HCT116 (cell line): ENCODE measurements at regions not wholly inside any gene's neighbourhood (a gene's known extent, or its start where the extent isn't known, plus 50 kb on each side); places are given as distances from the start of the nearest gene placed in this dataset.

Experiments used
- ATAC-seq: fragments of 200-7000 bp; cut with Tn5 transposase; 2 replicates; pipeline ENCODE4 v1.9.1; 2020; ENCODE audit warnings: mild to moderate bottlenecking, moderate library complexity
- BruUV-seq: library from RNA; stranded (reverse); fragments of 400-500 nt; replicated peaks from 2 replicates; lab custom pipeline; 2021; lab: Mats Ljungman, UMichigan
- CTCF ChIA-PET: fragments of 300-600 bp; sonication (Branson Sonifier 250); formaldehyde crosslinking; loops from one replicate; lab custom pipeline; 2021; ENCODE audit warnings: antibody characterized with exemption; lab: Charles Lee
- POLR2A ChIA-PET: fragments of 300-600, 350-600 bp; sonication (Branson Sonifier 250); formaldehyde crosslinking; loops from one replicate; lab custom pipeline; 2021; ENCODE audit warnings: antibody characterized with exemption; lab: Charles Lee
- RAD21 ChIA-PET, 2 experiments: fragments of 300-600 bp; sonication (Branson Sonifier 250); formaldehyde crosslinking; loops; one replicate each; lab custom pipeline; 2023; ENCODE audit warnings: low total read pairs in 2 of 2; ENCODE audit not compliant: uncharacterized antibody in 2 of 2, unreplicated experiment in 2 of 2, low non-redundant PET in 1 of 2; lab: Charles Lee
- DNase-seq: peaks from one replicate; pipeline ENCODE4 v3.0.0-alpha.2; 2010; ENCODE audit warnings: low read depth, low spot score
- H2AFZ ChIP-seq: fragments of 200-600 bp; shearing (Covaris generic), sonication (generic); 2 replicates; pipeline ENCODE4 v1.6.1; 2017; ENCODE audit warnings: low read depth, mixed run types, mixed read lengths, antibody characterized with exemption, low read length; ENCODE audit not compliant: poor library complexity, severe bottlenecking
- H3K27ac ChIP-seq: 2 replicates; pipeline ENCODE4 v1.5.1; 2012; ENCODE audit warnings: low read depth, low read length
- H3K27me3 ChIP-seq: fragments of 200-600 bp; sonication (generic); 2 replicates; pipeline ENCODE4 v1.6.1; 2016; ENCODE audit warnings: mixed run types, low read length, mixed read lengths; ENCODE audit not compliant: insufficient read depth
- H3K36me3 ChIP-seq, 2 experiments: fragments of 200-500 bp in 1 of 2; fragments of 200-600 bp in 1 of 2; sonication (Bioruptor generic) in 1 of 2; sonication (generic) in 1 of 2; 2 replicates each; pipeline versions ENCODE4 v1.5.1 to v1.6.1; 2014 to 2016; ENCODE audit warnings: low read length in 2 of 2, inconsistent platforms in 1 of 2, mixed read lengths in 1 of 2, mixed run types in 1 of 2; ENCODE audit not compliant: insufficient read depth in 2 of 2, control insufficient read depth in 1 of 2
- H3K4me1 ChIP-seq, 2 experiments: fragments of 200-600 bp in 1 of 2; sonication (generic) in 1 of 2; 2 replicates each; pipeline versions ENCODE4 v1.5.1 to v1.6.1; 2012 to 2017; ENCODE audit warnings: low read length in 2 of 2, inconsistent platforms in 1 of 2, mild to moderate bottlenecking in 1 of 2, mixed read lengths in 1 of 2, mixed run types in 1 of 2, moderate library complexity in 1 of 2; ENCODE audit not compliant: insufficient read depth in 2 of 2, control insufficient read depth in 1 of 2
- H3K4me2 ChIP-seq: fragments of 200-600 bp; sonication (generic); 2 replicates; pipeline ENCODE4 v1.6.1; 2017; ENCODE audit warnings: mixed run types, low read length, mixed read lengths
- H3K4me3 ChIP-seq, 2 experiments: fragments of 200-600 bp in 1 of 2; sonication (generic) in 1 of 2; replicated peaks in 1 of 2; 2 replicates each; pipeline ENCODE4 v1.5.1; 2011 to 2016; ENCODE audit warnings: low read length in 2 of 2, control low read depth in 1 of 2, low read depth in 1 of 2, mild to moderate bottlenecking in 1 of 2, mixed read lengths in 1 of 2, mixed run types in 1 of 2
- H3K79me2 ChIP-seq: fragments of 200-600 bp; sonication (generic); 2 replicates; pipeline ENCODE4 v1.6.1; 2017; ENCODE audit warnings: mild to moderate bottlenecking, mixed run types, low read length, moderate library complexity, mixed read lengths; ENCODE audit not compliant: insufficient read depth
- H3K9ac ChIP-seq: fragments of 200-600 bp; sonication (generic); 2 replicates; pipeline ENCODE4 v1.6.1; 2016; ENCODE audit warnings: low read length, mixed read lengths
- H3K9me2 ChIP-seq: fragments of 200-600 bp; sonication (generic), shearing (Covaris generic); 2 replicates; pipeline ENCODE4 v1.6.1; 2017; ENCODE audit warnings: mixed run types, mild to moderate bottlenecking, moderate library complexity; ENCODE audit not compliant: insufficient read depth
- H3K9me3 ChIP-seq, 2 experiments: fragments of 200-500 bp in 1 of 2; fragments of 200-600 bp in 1 of 2; sonication (Bioruptor generic) in 1 of 2; sonication (generic) in 1 of 2; 2 replicates each; pipeline ENCODE4 v1.6.1; 2014 to 2017; ENCODE audit warnings: low read length in 2 of 2, mixed read lengths in 2 of 2, inconsistent platforms in 1 of 2, low read depth in 1 of 2, mild to moderate bottlenecking in 1 of 2, mixed run types in 1 of 2, moderate library complexity in 1 of 2; ENCODE audit not compliant: control insufficient read depth in 1 of 2, insufficient read depth in 1 of 2
- H4K20me1 ChIP-seq: fragments of 200-600 bp; sonication (generic), shearing (Covaris generic); 2 replicates; pipeline ENCODE4 v1.6.1; 2017; ENCODE audit warnings: mixed run types, mild to moderate bottlenecking, moderate library complexity; ENCODE audit not compliant: insufficient read depth
- CEBPB ChIP-seq: IDR thresholded peaks from 2 replicates; pipeline ENCODE4 v1.6.1; 2012; ENCODE audit warnings: low read depth
- ELF1 ChIP-seq: IDR thresholded peaks from 2 replicates; pipeline ENCODE4 v1.6.1; 2012; ENCODE audit warnings: low read depth, borderline replicate concordance
- EZH2 ChIP-seq: fragments of 200-600 bp; sonication (generic); IDR thresholded peaks from 2 replicates; pipeline ENCODE4 v1.6.1; 2017; ENCODE audit warnings: antibody characterized with exemption, mixed run types
- FOSL1 ChIP-seq: IDR thresholded peaks from 2 replicates; pipeline ENCODE4 v1.6.1; 2012; ENCODE audit warnings: low read depth
- SP1 ChIP-seq: IDR thresholded peaks from 2 replicates; pipeline ENCODE4 v1.6.1; 2012; ENCODE audit warnings: low read depth
- SRF ChIP-seq: IDR thresholded peaks from 2 replicates; pipeline ENCODE4 v1.6.1; 2012; ENCODE audit warnings: low read depth
- TCF7L2 ChIP-seq: IDR thresholded peaks from 2 replicates; pipeline ENCODE4 v1.7.0; 2011; ENCODE audit warnings: borderline replicate concordance, inconsistent platforms; ENCODE audit not compliant: insufficient read depth, insufficient read length; ENCODE audit errors: extremely low read depth
- ZNF274 ChIP-seq: fragments of 200-500 bp; sonication (Bioruptor generic); IDR thresholded peaks from 2 replicates; pipeline ENCODE4 v1.6.1; 2014; ENCODE audit warnings: mild to moderate bottlenecking, low read depth, low read length, inconsistent platforms
- intact Hi-C: fragments of 100-400 bp; cut with micrococcal nuclease; formaldehyde crosslinking; loops from 2 replicates; pipeline ENCODE4 v1.10.0; 2022
- TF ChIP-seq, protein P1 (sequence below): IDR thresholded peaks from 2 replicates; pipeline ENCODE4 v1.6.1; 2012

DNA sequence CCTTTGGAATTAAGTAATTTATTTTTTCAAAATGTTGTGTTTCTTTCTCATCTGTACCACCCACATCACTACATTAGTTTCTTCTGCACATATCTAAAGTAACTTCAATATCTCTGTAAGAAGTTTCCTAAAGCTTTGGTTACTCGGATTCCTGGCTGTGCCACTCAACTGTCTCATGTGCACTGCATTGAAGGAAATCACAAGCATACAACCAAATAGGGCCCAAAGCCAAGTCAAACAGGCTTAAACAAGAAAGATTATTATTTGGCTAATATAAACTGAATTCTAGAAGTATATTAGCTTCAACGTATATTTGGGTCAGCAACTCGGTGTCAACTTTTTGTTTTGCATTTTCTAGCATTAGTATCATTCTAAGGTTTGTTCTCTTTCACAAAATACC lies 1647.6 kb upstream of the SPRY2 start:
- H4K20me1 ChIP-seq, result no peaks in the 10 kb centered on the region
- H3K27ac ChIP-seq, result no peak overlapping the region
- no peak overlapping the region for H3K4me2 ChIP-seq
- no peaks in the 10 kb centered on the region for H3K4me1 ChIP-seq
- no peaks in the 10 kb centered on the region for H3K9me3 ChIP-seq
- POLR2A ChIA-PET, result no interaction called here
- ATAC-seq (no peak), DNase-seq (no peak)
- RAD21 ChIA-PET, result no interaction called here
- BruUV-seq, result no TSS peak
- H3K36me3 ChIP-seq, result no peaks in the 10 kb centered on the region
- no peak overlapping the region for H3K4me3 ChIP-seq
- H3K27me3 ChIP-seq, result no peaks in the 10 kb centered on the region
- no peaks in the 10 kb centered on the region for H3K79me2 ChIP-seq
- intact Hi-C loops, result no loop called here
- no peak overlapping the region for H3K9ac ChIP-seq
- CTCF ChIA-PET, result no interaction called here
- no peaks in the 10 kb centered on the region for H3K9me2 ChIP-seq
- no peak overlapping the region for H2AFZ ChIP-seq
- TF ChIP-seq EZH2, result no peak
- TF ChIP-seq ELF1, result no peak
- TF ChIP-seq ZNF274, result no peak
- no peak for TF ChIP-seq SP1
- TF ChIP-seq TCF7L2, result no peak
- TF ChIP-seq, protein P1, sequence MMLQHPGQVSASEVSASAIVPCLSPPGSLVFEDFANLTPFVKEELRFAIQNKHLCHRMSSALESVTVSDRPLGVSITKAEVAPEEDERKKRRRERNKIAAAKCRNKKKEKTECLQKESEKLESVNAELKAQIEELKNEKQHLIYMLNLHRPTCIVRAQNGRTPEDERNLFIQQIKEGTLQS, result no peak
- no peak for TF ChIP-seq CEBPB
- TF ChIP-seq SRF, result no peak

DNA sequence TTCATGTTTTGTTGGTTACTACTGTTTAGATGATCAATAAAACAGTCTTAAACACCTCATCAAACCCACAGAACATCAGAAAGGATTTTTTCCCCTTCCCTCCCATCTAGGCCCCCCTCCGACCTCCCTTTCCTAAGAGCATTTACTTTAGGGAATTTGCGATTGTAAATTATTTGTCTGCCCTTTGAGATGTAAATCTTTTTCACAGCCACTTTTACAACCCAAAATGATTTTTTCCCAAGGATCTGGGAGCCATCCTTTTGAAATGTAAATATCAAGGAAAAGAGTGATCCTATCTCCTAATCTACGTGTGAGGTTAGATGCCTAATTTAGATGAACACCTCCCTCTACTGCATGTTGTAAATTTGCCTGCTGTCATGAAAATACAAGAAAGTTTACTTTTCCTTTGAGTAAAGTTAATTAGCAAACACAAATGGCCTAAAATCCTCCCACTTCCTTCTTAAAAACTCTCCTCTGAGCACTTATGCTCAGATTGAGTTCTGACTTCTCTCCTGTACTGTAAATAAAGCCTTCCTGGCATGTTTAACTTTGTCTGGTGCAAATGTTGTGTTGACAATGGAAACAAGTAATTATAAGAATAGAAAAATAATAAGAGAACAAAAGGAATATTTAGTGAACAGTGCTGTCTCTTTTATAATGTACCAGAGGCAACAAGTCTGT lies 1646.9 kb upstream of the SPRY2 start:
- Histone ChIP-seq H3K9me3 (no peaks in the 10 kb centered on the region), H3K4me3 (no peak overlapping the region), H3K36me3 (no peaks in the 10 kb centered on the region), H3K4me2 (no peak overlapping the region), H3K79me2 (no peaks in the 10 kb centered on the region), H3K27ac (no peak overlapping the region), H3K9ac (no peak overlapping the region), H2AFZ (no peak overlapping the region), H3K27me3 (no peaks in the 10 kb centered on the region), H4K20me1 (no peaks in the 10 kb centered on the region), H3K4me1 (no peaks in the 10 kb centered on the region), H3K9me2 (no peaks in the 10 kb centered on the region)
- TF ChIP-seq SRF (no peak), FOSL1 (no peak)
- intact Hi-C loops, result no loop called here
- CTCF ChIA-PET, result interaction anchor here (1.3 to 1.5 kb wide), 3 partner anchors 347 to 499 kb away, joined by 4 to 5 read pairs (median 4); no protein-coding TSS in a partner anchor
- RAD21 ChIA-PET, result no interaction called here
- BruUV-seq, result no TSS peak
- ATAC-seq, result no peak
- DNase-seq, result no peak
- POLR2A ChIA-PET, result no interaction called here
